ENCODE measurements at regions not wholly inside any gene's neighbourhood (a gene's known extent, or its start where the extent isn't known, plus 50 kb on each side); places are given as distances from the start of the nearest gene placed in this dataset.
"Not testable (repeated sequence)": the region's sequence is repeated elsewhere in the genome, so short reads cannot be mapped to it uniquely, and the experiment has no call there.

DNA sequence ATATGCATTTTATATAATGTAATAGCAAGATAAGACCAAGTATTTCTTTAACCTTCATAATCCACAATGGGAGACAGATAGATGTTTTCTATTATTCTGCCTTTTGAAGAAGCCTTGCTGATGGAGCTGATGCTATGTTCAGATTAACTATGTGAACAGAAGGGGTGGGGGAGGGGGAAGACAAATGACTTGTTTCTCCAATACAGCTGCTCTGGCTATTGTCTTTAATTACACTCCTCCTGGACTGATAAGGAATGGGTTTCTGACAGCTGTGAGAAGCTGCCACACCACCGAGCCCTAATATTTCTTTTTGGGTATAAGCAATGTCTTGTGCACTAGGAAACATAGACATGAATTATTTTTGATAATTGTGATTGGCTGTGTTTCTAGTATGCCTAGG lies 62.0 kb downstream of the CAVIN4 start:
- DNase-seq: peak; percentile 6 to 52
- H3K4me3 ChIP-seq: no peak overlapping the region
- no peaks in the 10 kb centered on the region for H3K36me3 ChIP-seq
- H3K9me3 ChIP-seq (replicated peaks): no peaks in the 10 kb centered on the region
- 0 out of 2 replicates have a peak, but pooled peaks cover 2% of the 10 kb centered on the region for H3K27me3 ChIP-seq
- peaks cover 5% of the 10 kb centered on the region; the same call in 1 of the 2 replicates for H3K4me1 ChIP-seq
- no peak overlapping the region for H3K27ac ChIP-seq

DNA sequence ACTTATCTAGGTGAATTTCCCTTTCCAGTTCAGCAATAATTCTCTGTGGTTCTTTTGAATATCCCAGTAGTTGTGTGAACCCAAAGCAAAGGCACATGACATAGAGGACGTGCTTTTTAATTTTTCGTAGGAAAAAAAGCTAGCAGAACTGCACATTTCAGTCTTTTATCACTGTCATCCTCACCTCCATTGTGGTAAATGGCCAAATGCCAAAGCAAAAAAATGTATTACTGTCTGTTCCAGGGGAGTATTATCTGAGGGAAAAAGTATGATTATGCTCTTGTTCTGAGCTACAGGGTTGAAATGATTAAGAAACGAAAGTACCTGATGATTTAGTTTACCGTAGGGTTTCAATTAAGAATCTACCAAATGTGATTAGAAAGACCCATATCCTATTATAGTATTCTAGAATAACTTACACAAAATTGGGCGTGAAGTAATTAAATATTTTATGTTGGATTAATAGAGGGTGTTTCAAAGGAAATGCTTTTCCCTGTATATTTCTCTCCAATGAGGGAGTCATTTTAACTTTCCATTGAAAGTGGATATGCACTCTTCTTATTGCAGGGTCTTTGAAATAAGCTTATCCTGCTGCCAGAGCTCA lies 62.7 kb downstream of the CAVIN4 start:
- no peaks in the 10 kb centered on the region for H3K9me3 ChIP-seq (replicated peaks)
- 0 out of 2 replicates have a peak, but pooled peaks cover 2% of the 10 kb centered on the region for H3K27me3 ChIP-seq
- peaks cover 5% of the 10 kb centered on the region; the same call in 1 of the 2 replicates for H3K4me1 ChIP-seq
- no peak overlapping the region for H3K27ac ChIP-seq
- DNase-seq: no peak
- H3K4me3 ChIP-seq: no peak overlapping the region
- no peaks in the 10 kb centered on the region for H3K36me3 ChIP-seq

DNA sequence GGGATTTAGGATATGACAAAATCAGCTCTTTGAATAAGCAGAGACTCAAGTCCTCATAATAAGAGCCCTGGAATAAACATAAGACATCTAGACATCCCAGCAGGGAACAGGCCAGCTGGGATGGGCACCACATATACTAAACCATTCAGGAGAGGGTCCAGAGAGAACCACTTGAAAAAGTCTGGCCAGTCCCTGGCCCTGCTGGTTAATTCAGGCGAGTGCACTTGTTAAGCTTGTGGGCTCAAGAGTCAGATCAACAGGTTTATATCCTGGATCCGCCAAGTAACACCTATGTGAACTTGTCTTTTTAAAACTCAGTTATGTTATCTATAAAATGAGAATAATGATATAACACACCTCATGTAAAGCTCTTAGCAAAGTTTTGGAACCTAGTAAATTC lies 63.3 kb downstream of the CAVIN4 start:
- no peak overlapping the region for H3K27ac ChIP-seq
- H3K36me3 ChIP-seq: no peaks in the 10 kb centered on the region
- H3K9me3 ChIP-seq (replicated peaks): no peaks in the 10 kb centered on the region
- peaks cover 5% of the 10 kb centered on the region; the same call in 1 of the 2 replicates for H3K4me1 ChIP-seq
- DNase-seq: no peak
- H3K27me3 ChIP-seq: 0 out of 2 replicates have a peak, but pooled peaks cover 2% of the 10 kb centered on the region
- H3K4me3 ChIP-seq: no peak overlapping the region

DNA sequence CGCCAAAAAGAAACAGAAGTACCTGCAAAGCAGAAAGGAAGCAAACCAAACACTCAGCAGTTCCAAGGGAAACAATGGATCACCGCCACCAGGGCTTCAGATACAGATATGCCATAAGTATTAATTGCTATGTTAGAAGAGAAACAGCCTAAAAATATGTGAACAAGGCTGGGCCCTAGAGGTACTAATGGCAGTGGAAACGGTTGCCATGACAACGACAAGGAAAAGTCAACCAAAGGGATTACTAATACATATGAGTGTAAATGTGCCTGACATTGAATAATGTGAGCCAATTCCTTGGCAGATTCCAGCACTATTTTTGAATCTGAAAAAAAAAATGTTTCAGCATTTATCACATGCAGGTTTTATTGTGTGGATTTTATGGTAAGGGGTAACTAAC lies 75.0 kb downstream of the CAVIN4 start:
- H3K9me3 ChIP-seq (replicated peaks): 0 out of 2 replicates have a peak, but pooled peaks cover 4% of the 10 kb centered on the region
- no peaks in the 10 kb centered on the region for H3K4me1 ChIP-seq
- H3K27ac ChIP-seq: no peak overlapping the region
- DNase-seq: no peak
- H3K36me3 ChIP-seq: no peaks in the 10 kb centered on the region
- H3K4me3 ChIP-seq: no peak overlapping the region
- peaks cover 4% of the 10 kb centered on the region; the same call in 1 of the 2 replicates for H3K27me3 ChIP-seq

DNA sequence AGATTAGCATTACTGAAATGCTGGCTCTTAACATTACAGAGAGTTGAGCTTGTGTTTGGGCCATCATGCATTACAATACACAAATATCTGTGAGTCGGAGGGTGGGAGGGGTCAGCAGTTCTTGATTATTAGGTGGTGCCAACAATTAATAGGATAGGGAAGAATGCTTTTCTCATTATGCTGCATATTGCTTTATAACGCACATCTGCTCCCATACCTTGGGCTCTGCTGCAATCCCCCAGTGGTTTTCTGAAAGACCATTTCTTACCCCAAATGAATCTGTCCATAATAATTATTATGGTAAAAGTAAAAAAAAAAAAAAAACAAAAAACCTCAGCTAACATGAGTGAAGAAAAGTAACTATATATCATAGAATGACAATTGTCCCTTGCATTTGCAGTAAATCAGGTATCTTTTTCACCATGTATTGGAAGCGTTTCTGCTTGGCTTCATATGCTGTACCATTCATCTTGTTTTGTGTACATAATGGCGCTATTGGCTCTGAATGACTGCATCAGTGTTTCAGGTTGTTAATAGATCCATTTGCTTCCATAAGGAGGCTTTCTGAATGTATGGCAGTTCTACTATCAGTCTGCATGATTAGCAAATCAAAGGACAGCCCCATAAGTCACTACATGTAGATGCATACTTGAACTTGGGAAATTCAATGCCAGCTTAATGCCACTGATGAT lies 75.9 kb downstream of the CAVIN4 start:
- H3K4me3 ChIP-seq: no peak overlapping the region
- 0 out of 2 replicates have a peak, but pooled peaks cover 4% of the 10 kb centered on the region for H3K9me3 ChIP-seq (replicated peaks)
- H3K27me3 ChIP-seq: peaks cover 4% of the 10 kb centered on the region; the same call in 1 of the 2 replicates
- H3K36me3 ChIP-seq: no peaks in the 10 kb centered on the region
- H3K27ac ChIP-seq: no peak overlapping the region
- no peaks in the 10 kb centered on the region for H3K4me1 ChIP-seq
- no peak for DNase-seq

DNA sequence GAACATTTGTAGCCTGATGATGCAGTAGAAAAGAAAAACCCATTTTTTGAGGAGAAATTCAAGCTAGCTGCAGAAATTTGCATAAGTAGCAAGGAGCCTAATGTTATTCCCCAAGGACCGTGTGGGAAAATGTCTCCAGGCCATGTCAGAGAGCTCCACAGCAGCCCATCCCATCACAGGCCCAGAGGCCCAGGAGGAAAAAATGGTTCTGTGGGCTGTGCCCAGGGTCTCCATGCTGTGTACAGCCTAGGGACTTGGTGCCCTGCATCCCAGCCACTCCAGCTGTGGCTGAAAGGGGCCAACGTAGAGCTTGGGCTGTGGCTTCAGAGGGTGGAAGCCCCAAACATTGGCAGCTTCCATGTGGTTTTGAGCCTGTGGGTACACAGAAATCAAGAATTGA lies 79.0 kb downstream of the CAVIN4 start:
- not testable (repeated sequence) for H3K27ac ChIP-seq; H3K9me3 ChIP-seq (replicated peaks); DNase-seq; H3K4me1 ChIP-seq; H3K27me3 ChIP-seq; H3K4me3 ChIP-seq; H3K36me3 ChIP-seq

DNA sequence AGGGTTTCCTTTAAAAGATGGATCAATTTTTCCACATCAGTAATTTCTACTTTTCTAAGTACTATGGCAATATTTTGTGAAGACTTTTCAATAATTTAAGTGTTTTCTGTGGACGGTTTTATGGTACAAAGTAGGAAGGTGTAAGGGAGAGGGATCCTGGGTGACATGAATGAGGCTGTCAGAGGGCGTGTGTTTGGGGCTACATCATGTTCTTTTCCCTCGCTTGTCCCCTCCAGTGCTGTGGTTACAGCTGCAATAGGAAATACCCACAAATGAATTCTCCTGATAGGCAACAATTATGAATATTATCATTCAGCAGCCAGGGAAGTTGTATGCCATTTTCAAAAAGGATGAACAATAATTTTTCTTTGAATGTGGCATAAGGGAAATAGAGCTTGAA lies 83.8 kb downstream of the CAVIN4 start:
- Histone ChIP-seq H3K27ac (no peak overlapping the region), H3K4me3 (no peak overlapping the region), H3K36me3 (no peaks in the 10 kb centered on the region), H3K9me3 (replicated peaks) (no peaks in the 10 kb centered on the region), H3K27me3 (no peaks in the 10 kb centered on the region), H3K4me1 (no peaks in the 10 kb centered on the region)
- DNase-seq: no peak

DNA sequence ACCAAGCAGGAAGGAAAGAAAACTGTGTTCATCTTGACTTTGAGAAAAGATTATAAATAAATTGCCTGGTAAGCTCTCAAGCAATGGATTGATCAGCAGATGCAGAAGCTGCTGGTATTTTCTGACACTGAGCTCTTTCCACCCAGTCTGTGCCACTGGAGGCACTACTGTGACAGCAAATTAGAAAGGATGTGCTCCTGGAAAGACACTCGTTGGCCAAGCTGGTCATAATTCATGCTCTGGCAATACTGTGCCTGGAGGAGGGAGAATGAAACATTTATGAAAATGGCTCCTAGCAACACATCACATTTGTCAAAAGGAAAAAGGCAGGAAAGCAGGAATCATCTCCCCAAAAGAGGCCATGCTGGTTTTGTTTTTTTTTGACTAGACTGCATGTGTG lies 84.2 kb downstream of the CAVIN4 start:
- DNase-seq: no peak
- Histone ChIP-seq H3K27me3 (no peaks in the 10 kb centered on the region), H3K4me3 (no peak overlapping the region), H3K9me3 (replicated peaks) (no peaks in the 10 kb centered on the region), H3K36me3 (no peaks in the 10 kb centered on the region), H3K4me1 (no peaks in the 10 kb centered on the region), H3K27ac (no peak overlapping the region)

DNA sequence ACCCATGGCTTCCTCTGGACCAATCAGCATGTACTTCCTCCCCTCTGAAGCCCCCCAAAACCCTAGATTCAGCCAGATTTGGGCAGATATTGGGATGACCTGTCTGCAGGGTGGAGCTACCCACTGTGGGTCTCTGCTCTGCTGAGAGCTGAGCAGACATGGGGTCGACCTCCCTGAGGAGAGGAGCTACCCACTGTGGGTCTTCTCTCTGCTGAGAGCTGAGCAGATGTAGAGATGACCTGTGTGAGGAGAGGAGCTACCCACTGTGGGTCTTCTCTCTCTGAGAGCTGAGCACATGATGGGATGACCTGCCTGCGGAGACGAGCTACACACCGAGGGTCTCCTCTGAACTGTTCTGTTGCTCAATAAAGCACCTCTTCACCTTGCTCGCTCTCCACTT lies 89.6 kb downstream of the CAVIN4 start:
- Histone ChIP-seq H3K27me3 (no peaks in the 10 kb centered on the region), H3K4me3 (no peak overlapping the region), H3K9me3 (replicated peaks) (no peaks in the 10 kb centered on the region), H3K27ac (no peak overlapping the region), H3K36me3 (no peaks in the 10 kb centered on the region), H3K4me1 (no peaks in the 10 kb centered on the region)
- no peak for DNase-seq

DNA sequence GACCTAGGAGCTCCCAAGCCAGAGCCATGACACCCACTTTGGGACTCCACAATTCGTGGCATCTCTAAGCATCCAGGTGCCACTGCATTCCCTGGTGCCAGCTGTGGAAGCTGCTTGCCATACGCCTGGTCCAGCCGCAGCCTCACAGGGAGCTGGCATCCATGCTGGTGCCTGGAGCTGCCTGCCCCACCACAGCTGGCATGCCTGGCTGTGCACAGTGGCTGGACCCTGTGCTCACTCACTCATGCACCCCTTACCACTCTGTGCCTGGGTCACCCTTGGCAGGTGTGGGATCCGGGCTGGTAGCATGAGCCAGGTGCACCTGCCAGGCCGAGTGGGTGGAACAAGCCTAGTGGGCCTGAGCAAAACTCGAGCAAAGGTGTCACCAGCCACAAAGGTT lies 90.1 kb downstream of the CAVIN4 start:
- no peaks in the 10 kb centered on the region for H3K4me1 ChIP-seq
- DNase-seq: no peak
- no peak overlapping the region for H3K4me3 ChIP-seq
- no peaks in the 10 kb centered on the region for H3K36me3 ChIP-seq
- no peaks in the 10 kb centered on the region for H3K9me3 ChIP-seq (replicated peaks)
- H3K27ac ChIP-seq: no peak overlapping the region
- H3K27me3 ChIP-seq: no peaks in the 10 kb centered on the region

DNA sequence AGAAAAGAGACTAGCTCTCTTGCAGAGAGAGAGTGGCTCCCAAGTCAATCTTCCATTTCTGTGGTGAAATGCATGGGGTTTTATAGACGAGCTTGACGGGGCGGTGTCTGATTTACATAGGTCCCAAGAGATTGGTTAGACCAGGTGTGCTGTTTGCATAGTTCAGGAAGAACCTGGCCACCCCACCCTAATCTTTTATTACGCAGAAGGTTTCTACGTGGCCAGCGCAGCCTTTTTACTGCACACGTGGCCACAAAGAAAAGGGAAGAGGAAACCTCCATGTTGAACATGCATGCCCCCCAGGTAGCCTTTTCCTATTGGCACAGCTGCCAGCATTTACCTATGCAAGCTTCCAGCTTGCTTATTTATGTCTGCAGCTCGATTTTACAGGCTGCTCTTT lies 92.1 kb downstream of the CAVIN4 start:
- DNase-seq: no peak
- H3K9me3 ChIP-seq (replicated peaks): no peaks in the 10 kb centered on the region
- no peaks in the 10 kb centered on the region for H3K4me1 ChIP-seq
- H3K4me3 ChIP-seq: no peak overlapping the region
- no peaks in the 10 kb centered on the region for H3K27me3 ChIP-seq
- no peak overlapping the region for H3K27ac ChIP-seq
- H3K36me3 ChIP-seq: no peaks in the 10 kb centered on the region

DNA sequence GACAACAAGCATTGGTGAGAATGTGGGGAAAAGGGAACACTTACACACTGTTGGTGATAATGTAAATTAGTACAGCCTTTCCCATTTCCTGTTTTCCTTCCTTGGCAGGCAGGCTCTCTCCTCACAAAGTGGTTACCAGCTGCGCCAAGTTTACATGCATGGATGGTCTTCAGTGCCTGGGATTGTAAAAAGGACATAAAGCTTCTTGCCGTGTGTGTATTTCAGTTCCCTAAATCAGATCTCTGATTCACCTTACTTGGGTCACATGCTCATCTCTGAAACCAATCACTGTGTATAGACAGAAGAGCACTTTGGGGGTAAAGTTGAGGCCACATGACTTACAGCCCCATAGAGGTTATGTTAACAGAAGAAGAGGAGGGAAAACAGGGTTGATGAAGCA lies 92.8 kb downstream of the CAVIN4 start:
- Histone ChIP-seq H3K36me3 (no peaks in the 10 kb centered on the region), H3K9me3 (replicated peaks) (no peaks in the 10 kb centered on the region), H3K27me3 (no peaks in the 10 kb centered on the region), H3K27ac (no peak overlapping the region), H3K4me3 (no peak overlapping the region), H3K4me1 (no peaks in the 10 kb centered on the region)
- DNase-seq: no peak

DNA sequence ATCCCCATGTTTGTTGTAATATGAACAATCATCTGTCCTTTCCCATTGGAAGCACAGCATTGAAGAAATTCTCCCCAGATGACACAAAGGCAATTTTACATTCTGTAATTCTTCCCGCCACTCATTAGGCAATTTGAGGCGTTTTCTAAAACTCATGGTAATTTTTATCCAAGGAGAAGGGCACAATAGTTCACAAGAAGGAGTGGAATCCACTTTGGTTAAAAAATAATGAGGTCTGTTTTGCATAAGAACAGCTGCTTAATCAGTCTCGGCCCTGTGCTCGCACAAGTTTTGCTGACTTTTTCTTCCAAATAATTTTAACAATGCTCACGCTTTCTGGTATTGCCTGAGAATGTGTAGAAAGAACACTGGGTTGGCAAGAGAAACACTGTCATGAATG lies 94.0 kb downstream of the CAVIN4 start:
- no peaks in the 10 kb centered on the region for H3K27me3 ChIP-seq
- no peaks in the 10 kb centered on the region for H3K9me3 ChIP-seq (replicated peaks)
- H3K36me3 ChIP-seq: no peaks in the 10 kb centered on the region
- H3K4me1 ChIP-seq: no peaks in the 10 kb centered on the region
- no peak overlapping the region for H3K4me3 ChIP-seq
- no peak overlapping the region for H3K27ac ChIP-seq
- DNase-seq: no peak

DNA sequence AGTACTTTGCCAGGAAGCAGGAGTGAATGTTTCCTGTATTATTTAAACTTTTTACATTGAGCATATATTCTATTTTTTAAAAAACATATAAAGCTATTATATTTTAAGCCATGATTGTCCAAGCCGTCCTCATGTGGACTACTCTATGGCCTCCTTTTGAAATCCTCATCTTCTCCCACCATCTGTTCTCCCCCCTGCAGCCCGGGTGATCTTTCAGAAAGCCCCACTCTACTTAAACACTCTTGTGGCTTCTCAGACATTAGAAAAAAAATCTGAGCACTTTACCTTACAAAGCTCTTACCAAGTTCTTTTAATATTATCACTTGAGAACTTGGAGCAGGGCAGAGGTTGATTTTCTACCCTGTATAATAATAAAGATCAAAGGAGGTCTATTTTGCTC lies 95.4 kb downstream of the CAVIN4 start:
- Histone ChIP-seq H3K4me3 (no peak overlapping the region), H3K27me3 (no peaks in the 10 kb centered on the region), H3K9me3 (replicated peaks) (no peaks in the 10 kb centered on the region), H3K27ac (no peak overlapping the region), H3K4me1 (no peaks in the 10 kb centered on the region), H3K36me3 (no peaks in the 10 kb centered on the region)
- no peak for DNase-seq

DNA sequence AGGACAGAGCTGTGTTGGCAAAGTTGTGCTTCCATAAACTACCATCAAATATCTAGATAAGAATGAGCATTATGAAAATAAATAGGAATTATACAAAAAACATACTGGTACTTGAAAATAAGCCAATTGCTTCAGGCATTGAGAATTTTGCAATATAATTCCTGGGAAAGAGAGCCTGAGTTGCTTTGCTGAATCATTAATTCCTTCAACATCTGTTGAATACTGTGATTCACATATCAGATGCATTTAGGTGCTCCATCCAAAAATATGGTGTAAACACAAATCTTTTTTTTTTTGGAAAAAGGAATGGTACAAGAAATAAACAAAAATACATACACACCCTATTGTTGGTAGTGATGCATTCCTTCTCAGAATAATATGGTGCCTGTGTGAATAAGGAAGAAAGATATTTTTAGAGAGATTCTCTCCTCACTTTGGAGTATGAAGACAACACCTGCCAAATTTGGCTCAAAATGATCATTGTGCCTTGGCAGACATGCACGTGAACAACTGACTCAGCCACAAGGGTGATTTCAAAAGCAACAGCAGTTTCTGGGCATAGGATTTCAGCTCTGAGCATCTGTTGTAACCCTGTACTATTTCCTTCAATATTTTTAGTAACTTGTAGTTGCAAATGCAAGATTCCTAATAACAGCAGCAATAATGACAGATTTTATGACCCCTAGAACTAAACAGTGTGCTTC lies 96.7 kb downstream of the CAVIN4 start:
- Histone ChIP-seq H3K4me1 (no peaks in the 10 kb centered on the region), H3K27ac (no peak overlapping the region), H3K9me3 (replicated peaks) (no peaks in the 10 kb centered on the region), H3K4me3 (no peak overlapping the region), H3K36me3 (no peaks in the 10 kb centered on the region), H3K27me3 (no peaks in the 10 kb centered on the region; the same call in 1 of the 2 replicates)
- DNase-seq: no peak
